HG03064 (cell line): ENCODE measurements at regions not wholly inside any gene's neighbourhood (a gene's known extent, or its start where the extent isn't known, plus 50 kb on each side); places are given as distances from the start of the nearest gene placed in this dataset.
"Not testable (repeated sequence)": the region's sequence is repeated elsewhere in the genome, so short reads cannot be mapped to it uniquely, and the experiment has no call there.

Experiments used
- ATAC-seq: cut with Tn5 transposase; IDR thresholded peaks from one replicate; pipeline ENCODE4 v1.9.1; 2021; ENCODE audit warnings: low read depth; ENCODE audit not compliant: unreplicated experiment

DNA sequence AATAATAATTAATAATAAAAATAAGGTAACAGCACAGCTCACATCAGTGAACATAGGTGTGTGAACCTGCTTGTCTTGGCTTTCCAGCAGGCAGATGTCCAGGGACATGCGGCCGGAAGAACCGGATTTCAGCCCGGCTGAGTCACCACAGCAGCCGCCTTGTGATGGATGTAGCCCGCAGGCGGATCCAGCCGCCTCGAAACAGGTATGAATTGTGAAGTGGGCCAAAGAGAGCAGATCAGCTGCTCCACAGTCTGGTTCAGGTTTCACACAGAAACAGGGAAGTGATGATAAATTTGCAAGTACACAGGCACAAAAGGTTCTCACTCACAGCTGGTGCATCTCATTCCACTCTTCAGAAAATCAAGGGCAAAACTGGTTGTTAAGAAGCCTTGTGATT lies 55.1 kb downstream of the ID4 start:
- no peak for ATAC-seq

DNA sequence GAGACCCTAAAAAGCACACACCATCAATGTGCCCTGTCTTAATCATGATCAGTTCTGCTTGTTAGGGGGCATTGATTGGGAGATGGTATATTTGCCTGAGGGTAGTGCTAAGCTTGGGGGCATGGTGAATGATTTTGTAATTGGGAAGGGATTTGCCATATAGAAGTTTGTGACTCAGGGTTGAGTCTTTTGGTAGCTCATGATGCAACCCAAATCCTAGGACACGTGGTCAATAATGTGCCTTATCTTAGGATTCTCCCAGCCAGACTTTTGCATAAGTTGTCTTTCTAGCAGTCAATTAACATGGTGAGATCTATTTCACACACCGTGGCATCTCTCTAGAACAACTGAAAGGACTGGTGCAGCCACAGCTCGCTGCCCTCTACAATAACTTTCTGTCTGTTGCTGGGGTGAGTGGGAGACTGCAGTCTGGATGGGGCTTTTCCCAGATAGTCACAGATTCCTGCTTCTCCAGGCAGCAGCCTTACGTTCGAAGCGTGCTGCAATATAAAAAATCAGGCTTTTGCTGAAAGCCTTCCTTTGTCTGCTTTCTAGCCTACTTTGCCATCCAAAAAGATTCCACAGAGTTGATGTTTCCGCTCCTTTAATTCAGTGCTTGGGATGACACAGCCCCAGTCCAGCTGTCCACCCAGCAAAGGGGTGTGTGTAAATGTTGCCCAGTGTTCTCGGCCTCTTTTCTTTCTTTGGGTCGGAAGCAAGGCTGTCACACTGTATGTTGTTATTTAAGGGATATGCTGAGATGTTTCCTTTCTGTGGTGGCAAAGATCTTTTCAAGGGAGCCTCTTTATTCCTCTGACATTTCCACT lies 58.9 kb downstream of the ID4 start:
- ATAC-seq: no peak

DNA sequence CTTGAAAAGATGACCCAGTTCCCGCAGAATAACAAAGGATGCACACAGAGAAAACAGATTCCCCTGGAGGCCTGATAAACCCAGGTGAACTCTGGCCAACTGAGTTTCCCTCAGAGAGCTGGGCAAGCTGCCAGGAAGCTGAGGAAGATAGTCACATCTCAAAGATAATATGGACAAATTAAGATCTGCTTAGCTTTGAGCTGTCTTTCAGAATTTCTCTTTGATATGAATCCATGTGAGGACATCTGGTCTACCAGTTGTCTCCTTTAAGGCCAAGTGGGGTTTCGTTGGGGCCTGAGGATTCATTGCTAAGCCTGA lies 59.5 kb downstream of the ID4 start:
- ATAC-seq: no peak

DNA sequence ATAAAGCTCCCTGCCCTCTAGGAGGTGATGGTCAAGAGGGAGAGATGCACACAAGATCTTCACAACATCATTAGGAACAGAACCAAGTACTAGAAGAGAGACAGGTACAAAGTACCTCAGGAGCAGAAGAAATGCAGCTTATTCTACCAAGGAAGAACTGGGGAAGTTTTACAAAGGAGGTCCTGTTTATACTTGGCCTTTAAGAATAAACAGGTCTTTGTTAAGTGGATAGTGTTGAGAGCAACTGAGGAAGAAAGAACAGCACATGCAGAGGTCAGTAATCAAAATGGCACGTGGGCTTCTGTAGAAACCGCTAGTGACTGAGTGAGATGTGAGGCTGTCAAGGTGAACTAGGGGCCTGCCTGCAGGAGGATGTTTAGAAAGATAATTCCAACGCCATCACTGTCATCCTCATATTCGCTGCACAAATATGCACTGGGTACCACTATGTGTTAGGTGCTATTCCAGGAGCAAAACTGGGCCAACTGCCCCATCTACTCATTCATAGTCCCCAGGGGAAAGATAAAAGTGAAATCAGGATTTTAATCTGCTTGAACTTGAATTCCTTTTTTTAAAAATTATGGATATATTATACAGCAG lies 61.1 kb downstream of the ID4 start:
- no peak for ATAC-seq

DNA sequence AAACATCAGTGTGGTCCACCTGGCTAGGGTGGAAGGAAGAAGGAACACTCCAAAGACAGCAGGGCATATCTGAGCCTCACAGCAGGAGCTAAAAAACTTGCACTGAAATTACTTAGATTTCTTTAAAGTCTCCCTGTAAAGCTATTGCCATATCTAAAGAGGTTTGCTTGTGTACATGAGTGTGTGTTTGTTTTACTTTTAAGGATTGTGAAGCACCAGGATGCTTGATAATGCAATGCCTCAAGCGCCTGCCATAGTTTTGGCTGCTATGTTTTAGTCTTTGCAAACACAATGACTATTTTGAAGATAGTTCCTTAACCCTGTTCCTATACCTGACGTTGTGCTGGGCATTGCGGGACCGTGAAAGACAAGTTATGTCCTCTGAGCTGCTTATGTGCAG lies 65.0 kb downstream of the ID4 start:
- ATAC-seq: no peak

DNA sequence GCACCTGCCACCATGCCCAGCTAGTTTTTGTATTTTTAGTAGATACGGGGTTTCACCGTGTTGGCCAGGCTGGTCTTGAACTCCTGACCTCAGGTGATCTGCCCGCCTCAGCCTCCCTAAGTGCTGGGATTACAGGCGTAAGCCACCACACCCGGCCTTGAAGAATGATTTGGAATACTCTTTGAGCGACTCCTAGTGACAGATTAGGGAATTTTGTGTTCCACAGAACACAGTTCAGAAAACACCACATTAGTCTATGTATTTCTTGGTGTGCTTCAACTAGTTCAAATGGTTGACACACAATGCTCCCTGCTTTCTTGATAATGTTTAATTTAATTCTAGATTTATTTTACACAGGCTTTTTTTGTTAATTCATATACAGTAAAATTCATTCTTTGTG lies 67.2 kb downstream of the ID4 start:
- not testable (repeated sequence) for ATAC-seq

DNA sequence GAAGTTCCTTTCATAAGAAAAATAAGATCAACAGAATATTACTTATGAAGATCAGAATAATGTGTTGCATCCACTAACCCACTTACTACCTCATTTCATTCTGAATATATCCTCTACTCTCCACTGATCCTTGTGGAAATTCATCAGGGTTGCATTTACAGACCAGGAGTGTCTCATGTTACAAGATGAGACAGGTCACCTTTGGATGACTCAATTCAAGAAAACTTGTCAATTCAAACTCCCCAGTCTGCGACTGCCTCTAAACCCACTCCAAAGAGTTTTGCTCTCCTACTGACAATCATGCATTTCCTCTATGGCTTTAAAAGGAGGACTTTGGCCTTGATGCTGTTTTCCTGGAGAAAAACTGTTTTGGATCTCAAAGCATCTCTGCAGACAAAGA lies 68.4 kb downstream of the ID4 start:
- no peak for ATAC-seq

DNA sequence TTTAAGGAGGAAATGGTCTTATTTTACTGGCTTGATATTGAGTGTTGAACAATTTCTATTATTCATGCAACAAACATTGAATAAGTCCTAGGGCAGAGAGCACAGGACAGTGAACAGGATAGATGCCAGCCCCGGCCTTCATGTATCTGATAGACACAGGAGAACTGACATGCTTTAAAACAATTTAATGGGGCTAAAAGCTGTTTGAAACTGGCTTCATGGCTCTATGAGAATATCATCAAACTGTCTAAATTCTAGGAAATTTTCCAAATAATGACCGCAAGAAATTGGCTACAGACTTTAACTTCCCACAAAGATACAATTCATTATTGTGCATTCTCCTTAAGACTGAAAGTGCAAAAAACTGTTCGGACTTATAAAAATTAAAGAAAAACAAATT lies 69.0 kb downstream of the ID4 start:
- ATAC-seq: no peak

DNA sequence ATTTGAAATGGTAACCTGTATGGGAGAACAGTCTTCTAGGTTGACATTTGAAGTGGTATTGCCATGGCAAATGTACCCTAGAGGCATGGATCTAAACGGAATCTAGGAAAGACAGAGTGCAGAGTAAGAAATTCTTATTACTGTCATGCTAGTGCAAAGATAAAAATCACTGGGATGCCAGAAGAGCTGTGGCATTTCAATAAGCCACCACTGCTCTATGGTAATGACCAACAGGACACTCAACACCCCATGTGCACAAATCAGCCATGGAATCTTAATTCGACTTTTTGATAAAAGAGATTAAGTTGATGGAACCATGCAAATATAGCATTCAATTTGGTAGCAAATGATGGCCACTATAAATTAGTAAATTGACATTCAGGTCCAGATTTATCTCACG lies 74.1 kb downstream of the ID4 start:
- no peak for ATAC-seq

DNA sequence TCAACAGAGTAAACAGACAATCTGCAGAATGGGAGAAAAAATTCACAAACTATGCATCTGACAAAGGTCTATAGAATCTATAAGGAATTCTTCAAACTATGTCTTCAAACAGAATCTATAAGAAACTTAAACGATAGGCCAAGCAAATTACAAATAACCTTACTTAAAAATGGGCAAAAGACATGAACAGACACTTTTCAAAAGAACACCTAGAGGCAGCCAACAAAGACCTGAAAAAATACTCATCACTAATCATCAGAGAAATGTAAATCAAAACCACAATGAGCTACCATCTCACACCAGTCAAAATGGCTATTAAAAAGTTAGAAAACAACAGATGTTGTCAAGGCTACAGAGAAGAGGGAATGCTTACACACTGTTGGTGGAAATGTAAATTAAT lies 81.3 kb downstream of the ID4 start:
- no peak for ATAC-seq

DNA sequence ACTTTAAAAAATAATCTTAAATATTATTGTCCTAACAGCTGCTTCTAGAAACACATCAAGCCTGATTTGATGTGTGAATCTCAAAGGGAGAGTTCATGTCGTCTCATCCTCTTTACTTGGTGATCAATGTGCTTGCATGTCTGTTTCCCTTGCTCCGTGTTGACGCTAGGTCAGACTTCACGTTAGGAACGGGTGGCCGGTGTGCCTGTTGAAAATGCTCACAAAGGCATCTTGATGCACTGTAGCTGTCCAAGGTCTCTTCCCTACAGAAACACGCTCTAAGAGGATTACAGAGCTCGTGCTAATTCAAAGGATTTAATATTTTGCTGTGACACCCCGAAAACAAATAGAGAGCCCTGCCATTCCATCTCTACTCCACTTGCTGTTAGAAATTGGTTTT lies 84.6 kb downstream of the ID4 start:
- no peak for ATAC-seq

DNA sequence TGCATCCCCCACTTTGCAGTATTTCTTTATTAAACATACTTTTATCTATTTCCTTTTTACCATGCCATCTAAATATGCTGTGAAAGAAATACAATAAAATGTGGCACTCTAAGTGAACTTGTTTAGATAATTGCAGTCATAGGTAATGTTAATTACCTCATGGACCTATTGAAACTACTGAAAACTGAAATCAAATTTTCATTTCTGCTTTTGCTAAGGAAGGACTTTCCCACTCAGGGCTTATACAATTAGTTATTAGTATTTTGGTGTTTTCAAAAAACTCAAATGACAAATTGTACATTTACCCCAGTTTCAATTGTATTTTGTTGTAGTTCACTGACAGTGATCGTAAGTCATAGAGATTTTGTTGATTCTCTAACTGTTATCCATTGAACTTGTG lies 88.4 kb downstream of the ID4 start:
- ATAC-seq: no peak

DNA sequence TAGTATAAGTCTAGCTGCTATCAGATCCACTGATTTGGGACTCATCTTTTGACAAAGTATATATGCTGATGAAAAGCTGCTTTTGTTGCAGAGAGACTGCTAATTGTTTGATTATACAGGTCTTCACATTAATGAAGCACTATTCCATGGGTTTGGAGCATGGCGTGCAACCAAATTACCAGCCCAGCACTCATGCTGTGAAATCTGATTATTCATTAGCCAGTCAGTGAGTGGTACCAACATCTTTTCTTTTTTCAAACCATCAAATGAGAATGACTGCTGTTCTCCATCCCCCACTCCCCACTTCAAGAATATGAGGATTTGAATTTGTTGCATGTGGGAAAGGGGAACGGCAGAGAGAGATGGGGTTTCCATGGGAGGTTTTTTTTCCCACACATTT lies 91.3 kb downstream of the ID4 start:
- ATAC-seq: no peak

DNA sequence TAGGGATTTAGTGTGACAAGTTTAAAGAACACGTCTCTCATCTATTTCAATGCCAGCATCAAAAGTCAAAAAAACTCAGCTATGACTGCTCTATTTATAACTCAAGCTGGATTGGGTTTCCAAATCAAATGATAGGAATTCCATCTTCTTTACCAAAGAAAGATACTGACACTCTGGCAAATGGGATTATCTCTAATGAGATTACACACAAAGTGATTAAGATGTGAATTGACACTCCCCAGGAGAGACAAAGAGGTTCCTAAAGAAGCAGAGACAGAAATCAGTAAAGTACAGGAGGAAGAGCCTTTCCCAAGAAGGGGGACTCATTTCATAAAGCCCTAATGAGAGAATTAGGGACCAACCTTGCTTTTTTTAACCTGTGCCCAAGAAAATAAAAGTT lies 92.1 kb downstream of the ID4 start:
- ATAC-seq: no peak

DNA sequence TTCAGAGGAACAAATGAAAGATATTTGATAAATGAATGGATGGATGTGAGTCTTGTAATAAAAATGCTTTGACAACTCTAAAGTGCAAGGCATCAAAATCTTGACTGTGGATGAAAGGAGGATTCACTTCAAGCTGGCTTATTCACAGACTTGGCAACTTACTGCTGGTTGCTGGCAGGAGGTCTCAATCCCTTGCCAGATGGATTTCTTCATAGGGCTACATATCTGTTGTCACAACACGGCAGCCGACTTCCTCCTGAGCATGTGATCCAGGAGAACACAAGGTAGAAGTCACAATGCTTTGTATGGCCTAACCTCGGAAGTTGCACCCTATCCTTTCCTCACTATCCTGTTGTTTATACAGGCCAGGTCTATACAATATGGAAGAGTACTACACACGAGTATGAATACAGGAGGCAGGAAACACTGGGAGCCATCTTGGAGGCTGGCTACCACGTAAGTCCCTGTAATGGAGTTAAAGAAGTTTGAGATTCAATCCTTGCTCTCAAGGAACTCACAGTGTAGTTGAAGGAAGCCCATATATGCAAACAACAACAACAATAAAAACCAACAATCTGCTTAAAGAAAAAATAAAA lies 97.9 kb downstream of the ID4 start:
- no peak for ATAC-seq

DNA sequence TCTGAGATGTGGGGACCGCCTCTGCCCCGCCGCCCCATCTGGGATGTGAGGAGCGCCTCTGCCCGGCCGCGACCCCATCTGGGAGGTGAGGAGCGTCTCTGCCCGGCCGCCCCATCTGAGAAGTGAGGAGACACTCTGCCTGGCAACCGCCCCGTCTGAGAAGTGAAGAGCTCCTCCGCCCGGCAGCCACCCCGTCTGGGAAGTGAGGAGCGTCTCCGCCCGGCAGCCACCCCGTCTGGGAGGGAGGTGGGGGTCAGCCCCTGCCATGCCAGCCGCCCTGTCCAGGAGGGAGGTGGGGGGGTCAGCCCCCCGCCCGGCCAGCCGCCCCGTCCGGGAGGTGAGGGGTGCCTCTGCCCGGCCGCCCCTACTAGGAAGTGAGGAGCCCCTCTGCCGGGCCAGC lies 102.2 kb downstream of the ID4 start:
- ATAC-seq: not testable (repeated sequence)

DNA sequence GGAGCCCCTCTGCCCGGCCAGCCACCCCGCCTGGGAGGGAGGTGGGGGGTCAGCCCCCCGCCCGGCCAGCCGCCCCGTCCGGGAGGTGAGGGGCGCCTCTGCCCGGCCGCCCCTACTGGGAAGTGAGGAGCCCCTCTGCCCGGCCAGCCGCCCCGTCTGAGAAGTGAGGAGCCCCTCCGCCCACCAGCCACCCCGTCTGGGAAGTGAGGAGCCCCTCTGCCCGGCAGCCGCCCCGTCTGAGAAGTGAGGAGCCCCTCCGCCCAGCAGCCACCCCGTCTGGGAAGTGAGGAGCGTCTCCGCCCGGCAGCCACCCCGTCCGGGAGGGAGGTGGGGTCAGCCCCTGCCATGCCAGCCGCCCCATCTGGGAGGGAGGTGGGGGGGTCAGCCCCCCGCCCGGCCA lies 102.8 kb downstream of the ID4 start:
- ATAC-seq: not testable (repeated sequence)

DNA sequence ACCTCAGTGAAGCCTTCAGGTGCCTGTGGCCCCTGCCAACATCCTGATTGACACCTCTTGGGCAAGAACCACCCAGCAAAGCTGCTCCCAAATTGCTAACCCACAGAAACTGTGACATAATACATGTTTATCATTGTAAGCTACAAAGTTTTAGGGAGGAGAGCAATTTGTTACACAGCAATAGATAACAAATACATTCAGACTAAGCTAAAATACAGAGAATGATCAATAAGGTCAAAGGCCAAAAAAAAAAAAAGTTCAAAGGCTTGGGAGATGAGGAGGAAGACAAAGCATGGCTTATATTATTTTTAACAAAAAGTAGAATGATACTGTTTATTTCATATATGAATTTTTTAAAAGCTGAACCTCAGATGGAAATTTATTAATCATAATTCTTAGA lies 105.9 kb downstream of the ID4 start:
- no peak for ATAC-seq

DNA sequence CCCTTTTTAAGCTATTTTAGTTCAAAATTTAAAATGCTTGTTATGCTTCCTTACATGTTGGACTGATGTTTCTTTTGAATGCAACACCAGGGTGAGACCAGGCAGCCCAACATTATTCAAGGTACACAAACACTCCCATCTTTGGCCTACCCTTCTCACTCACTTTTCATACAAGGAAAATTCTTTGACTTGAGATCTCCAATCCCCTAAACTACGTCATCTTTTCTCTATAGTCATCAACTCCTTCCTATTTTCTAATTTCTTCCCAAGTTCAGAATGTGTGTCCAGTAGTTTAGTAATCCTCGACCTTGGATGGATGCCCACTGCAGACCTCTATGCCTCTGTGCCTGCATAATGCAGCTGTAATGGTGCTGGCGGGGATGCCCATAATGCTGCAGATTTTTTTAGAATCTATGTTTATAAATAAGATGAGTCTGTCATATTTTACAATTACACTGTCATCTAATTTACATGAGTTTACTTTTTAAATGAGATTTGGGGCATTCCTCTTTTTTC lies 108.7 kb downstream of the ID4 start:
- no peak for ATAC-seq

DNA sequence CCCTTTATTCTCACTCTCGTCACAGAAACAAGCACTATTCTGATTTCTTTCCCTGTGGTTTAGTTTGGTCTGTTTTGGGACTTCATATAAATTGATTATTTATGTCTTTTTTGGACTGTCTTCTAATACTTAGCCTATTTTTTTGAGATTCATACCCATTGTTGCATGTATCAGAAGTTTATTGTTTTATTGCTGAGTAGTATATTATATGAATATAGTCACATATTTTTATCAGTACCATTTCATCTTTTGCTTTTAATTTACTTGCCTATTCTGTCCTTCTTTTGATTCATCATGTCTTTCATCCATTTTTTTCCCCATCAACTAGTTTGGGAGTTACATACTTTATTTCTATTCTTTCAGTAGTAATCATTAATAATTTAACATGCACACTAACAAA lies 112.0 kb downstream of the ID4 start:
- no peak for ATAC-seq

DNA sequence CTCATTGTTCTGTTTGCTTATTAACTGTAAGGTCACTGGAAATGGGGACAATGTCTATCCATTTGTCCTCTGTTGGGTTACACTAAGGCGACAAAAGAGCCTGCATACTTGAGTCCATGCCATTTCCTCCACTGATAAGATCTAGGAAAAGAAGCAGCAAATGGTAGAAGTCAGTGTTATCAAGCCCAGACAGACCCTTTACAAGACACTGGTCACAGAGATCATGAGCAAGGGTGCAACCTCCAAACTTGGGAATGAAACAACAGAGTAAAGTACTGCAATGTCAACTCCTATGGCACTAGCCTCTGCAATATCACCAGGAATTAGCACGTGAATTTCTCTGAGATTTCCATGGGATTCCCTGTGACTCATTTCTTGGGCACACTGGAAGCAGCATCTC lies 126.9 kb downstream of the ID4 start:
- no peak for ATAC-seq

DNA sequence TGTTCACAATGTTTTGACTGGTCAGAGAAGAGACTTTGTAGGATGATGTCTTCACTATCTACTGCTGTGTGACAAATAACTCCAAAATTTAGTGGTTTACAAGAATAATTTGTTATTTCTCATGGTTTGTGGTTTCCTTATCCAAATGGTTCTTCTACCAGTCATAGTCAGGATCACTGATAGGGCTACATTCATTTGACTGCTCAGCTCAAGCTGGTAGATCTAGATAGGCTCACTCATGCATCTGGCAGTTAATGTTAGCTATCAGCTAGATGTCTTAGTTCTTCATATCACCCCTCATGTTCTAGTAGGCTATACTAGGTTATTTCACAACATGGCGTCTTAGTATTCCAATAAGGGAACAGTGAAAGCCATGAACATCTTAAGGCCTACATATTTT lies 131.0 kb downstream of the ID4 start:
- ATAC-seq: no peak
